HG03342 (cell line): ENCODE measurements at regions not wholly inside any gene's neighbourhood (a gene's known extent, or its start where the extent isn't known, plus 50 kb on each side); places are given as distances from the start of the nearest gene placed in this dataset.
"Not testable (repeated sequence)": the region's sequence is repeated elsewhere in the genome, so short reads cannot be mapped to it uniquely, and the experiment has no call there.

Experiments
- ATAC-seq: cut with Tn5 transposase; IDR thresholded peaks from one replicate; pipeline ENCODE4 v1.9.1; 2021; ENCODE audit warnings: mild to moderate bottlenecking, moderate library complexity; ENCODE audit not compliant: unreplicated experiment

- ATAC-seq = no peak
Measured at GRCh38 chr1:25009671-25010262, 79.7 kb upstream of the RUNX3 start.

DNA sequence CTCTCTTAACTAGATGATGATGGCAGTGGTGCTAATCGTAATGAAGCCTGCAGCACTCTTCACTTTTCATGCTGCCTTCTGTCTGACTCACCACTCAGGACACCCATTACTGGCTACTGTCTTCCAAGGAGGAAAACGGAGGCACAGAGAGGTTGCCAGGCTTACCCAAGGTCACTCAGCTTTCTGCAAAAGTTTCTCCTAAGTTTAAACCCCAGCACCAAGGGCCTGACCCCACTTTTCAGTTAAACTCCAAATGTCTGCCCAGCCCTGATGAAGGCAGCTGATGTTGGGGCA is 78.1 kb upstream of the RUNX3 start:
- ATAC-seq = no peak

DNA sequence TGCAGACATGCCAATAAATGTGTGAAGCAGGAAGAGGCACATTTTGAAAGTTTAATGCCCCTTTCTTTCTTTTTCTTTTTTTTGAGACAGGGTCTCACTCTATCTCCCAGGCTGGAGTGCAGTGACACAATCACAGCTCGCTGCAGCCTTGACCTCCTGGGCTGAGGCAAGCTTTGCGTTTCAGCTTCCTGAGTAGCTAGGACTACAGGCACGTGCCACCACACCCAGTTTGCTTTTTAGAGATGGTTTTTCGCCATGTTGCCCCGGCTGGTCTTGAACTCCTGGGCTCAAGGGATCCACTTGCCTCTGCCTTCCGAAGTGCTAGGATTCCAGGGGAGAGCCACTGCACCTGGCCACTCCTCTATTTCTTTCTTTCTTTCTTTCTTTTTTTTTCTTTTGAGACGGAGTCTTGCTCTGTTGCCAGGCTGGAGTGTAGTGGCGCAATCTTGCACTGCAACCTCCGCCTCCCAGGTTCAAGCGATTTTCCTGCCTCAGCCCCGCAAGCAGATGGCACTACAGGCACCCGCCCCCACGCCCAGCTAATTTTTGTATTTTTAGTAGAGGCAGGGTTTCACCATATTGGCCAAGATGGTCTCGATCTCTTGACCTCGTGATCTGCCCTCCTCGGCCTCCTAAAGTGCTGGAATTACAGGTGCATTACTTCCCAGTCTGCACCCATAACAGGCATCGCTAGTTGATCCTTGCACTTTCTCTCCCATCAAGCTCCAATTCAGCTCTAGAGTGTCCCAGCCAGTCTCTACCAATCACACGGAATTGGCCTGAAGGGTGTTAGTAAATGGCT is 77.5 kb upstream of the RUNX3 start:
- not testable (repeated sequence) for ATAC-seq

DNA sequence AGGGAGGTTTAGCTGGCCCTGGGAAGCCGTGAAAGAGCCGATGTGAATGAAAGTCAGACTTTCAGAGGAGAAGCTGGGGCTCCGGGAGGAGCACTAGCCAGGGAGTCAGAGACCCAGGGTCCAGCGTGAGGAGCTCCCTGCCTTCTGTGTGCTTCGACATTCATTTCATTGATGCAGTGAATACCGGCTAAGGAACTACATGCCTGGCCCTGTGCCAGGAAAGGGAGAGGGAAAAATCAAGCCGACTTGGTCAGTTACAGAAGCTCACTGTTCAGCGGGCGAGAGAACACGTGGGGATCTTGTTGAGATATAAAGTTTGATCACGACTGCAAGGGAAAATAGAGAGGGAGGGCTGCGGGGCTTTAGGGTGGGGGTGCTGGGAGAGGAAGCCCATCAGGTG is 76.7 kb upstream of the RUNX3 start:
- ATAC-seq = no peak

DNA sequence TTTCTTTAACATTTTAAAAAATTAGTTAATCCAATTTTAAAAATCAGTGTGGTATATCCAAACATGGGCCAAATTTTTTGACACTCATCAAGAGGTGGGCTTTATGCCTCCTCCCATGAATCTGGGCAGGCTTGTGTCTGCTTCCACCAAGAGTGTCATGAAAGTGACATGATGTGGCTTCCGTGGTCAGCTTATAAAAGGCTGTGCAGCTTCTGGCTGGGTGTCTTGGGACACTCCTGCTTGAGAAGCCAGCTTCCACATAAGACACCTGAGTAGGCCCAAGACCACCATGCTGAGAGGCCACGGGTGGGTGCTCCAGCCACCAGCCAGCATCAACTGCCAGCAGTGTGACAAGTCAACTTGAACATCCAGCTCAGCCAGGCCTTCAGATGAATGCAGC is 74.3 kb upstream of the RUNX3 start:
- ATAC-seq = no peak

- ATAC-seq = no peak
Measured at GRCh38 chr1:25003457-25004190, 73.5 kb upstream of the RUNX3 start.

DNA sequence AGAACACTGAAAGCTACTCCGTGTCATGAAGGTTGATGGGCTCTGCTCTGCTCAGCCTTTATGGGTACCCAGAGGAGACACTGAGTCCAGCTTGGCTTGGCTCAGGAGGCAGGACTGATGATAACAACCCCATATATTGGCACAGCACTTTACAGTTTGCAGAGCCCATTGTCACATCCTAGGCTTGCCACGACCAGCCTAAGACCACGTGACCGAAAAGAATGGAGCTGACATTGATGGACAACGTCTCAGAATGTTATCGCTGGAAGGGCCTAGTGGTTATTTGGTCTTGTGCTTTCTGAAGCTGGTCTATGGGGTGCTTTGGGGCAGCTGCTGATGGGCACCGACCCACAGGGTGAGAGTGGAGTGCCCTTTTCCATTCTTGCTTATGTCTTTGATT is 72.9 kb upstream of the RUNX3 start:
- ATAC-seq = no peak

- ATAC-seq = no peak
Measured at GRCh38 chr1:25001125-25001915, 71.2 kb upstream of the RUNX3 start.

DNA sequence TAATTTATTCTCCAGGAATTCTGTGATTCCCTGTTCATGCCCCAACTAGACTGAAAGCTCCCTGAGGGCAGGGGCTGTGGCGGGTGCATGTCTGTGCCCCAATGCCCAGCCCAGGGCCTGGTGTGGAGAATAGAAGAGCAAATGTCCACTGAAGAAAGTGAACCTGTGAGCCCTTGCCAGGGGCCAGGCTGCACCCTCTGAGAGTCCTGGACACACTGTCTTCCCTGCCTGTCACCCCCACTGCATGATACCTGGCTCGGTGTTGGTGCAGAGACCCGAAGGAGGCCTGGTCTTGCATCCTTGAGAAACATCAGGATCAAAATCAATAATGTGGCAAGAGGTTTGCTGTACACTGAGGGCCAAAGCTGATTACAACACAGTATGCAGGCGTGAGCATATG is 69.8 kb upstream of the RUNX3 start:
- ATAC-seq = no peak

DNA sequence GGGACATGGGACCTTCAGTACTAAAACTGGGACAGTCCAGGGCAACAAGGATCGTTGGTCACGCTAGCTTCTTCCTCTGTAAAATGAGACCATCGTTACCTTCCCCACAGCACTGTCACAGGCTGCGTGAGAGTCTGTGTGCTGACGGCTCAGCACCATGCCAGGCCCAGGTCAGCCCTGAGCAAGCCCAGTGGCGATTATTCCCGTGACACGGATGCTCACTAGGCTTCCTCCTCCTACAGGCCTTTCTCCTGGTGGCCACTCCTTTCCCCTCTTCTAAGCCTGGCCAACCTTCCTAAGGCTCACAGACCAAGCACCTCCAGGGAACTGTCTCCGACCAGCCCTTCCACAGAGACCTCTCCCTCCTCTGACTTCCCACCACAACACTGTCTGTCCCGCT is 69.3 kb upstream of the RUNX3 start:
- no peak for ATAC-seq

- no peak for ATAC-seq
Measured at GRCh38 chr1:24998563-24999245, 68.6 kb upstream of the RUNX3 start.

DNA sequence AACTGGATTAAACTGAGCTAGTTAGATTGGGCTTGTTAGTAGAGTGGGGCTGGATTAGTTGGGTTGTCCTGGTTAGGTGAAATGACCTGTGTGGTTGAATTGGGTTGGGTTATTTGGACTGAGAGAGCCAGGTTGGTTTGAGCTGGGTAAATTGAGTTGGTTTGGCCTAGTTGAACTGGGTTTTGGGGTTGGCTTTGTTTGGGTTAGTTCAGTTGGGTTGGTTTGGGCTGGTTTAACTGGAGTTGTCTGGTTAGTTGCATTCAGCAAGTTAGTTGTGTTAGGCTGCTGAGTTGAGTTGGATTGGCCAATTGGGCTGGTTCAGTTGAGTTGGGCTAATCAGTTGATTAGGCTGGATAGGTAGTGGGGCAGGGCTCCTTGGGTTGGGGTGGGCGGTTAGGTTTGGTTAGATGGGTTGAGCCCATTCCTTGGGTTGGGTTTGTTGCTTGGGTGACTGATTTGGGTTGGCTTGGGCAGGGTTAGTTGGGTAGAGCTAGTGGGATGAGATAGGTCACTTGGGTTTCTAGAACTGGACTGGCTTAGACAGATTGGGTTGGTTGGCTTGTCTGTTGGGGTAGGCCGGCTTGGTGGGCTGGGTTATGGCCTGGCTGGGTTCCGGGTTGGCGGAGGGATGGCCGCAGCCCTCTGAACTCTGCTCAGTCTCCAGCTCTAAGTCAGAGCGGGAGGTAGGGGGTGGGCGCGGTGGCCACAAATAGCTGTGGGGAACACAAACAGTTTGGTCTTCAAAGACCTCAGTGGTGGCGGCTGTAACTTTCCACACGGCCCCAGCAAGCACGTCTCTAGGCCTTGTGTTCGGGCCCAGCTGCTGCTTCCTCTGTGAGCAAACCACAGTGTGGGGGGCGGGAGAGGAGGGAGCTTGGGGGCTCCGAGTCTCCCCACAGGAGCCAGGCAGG is 67.2 kb upstream of the RUNX3 start:
- no peak for ATAC-seq

DNA sequence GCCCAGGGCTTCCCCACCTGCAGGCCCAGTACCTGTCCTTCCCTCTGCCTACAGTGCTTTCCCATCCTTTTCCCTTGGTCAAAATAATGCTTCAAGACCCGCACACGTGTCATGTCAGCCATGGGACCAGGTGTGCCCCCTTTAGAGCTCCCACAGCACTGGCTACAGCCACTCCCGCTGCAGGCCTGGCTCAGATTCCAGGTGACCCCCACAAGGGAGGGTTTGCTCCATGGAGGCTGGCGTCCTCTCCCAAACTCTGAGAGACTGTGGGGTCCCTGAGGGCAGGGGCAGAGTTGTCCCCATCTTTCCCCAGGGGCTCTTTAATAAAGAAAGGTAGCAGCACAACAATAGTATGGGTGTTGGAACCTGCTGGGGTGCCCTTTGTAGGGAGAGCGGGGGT is 66.4 kb upstream of the RUNX3 start:
- ATAC-seq = no peak

GRCh38 chr1:24995661-24996060 is 65.6 kb upstream of the RUNX3 start:
- no peak for ATAC-seq

DNA sequence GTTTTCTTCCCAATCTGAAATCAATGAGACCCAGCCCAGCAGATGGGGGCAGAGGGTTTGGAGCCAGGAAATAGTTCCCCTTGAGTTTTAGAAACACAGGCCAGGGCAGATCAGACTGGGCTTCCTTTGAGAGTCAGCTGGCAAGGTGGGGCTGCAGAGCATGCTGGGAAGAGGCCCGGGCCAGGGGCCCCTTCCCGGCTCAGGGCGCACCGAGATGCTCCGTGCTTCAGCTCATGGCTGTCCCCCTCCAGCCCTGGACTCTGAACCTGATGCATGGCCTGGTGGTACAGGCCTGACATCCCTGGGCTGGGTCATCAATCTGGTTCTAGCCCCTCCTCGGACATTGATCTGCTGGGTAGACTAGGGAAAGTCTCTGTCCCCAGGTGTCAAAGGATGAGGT is 65.1 kb upstream of the RUNX3 start:
- no peak for ATAC-seq

GRCh38 chr1:24993871-24994580 is 64.0 kb upstream of the RUNX3 start:
- ATAC-seq = no peak

GRCh38 chr1:24992761-24993211 is 62.7 kb upstream of the RUNX3 start:
- ATAC-seq = no peak

DNA sequence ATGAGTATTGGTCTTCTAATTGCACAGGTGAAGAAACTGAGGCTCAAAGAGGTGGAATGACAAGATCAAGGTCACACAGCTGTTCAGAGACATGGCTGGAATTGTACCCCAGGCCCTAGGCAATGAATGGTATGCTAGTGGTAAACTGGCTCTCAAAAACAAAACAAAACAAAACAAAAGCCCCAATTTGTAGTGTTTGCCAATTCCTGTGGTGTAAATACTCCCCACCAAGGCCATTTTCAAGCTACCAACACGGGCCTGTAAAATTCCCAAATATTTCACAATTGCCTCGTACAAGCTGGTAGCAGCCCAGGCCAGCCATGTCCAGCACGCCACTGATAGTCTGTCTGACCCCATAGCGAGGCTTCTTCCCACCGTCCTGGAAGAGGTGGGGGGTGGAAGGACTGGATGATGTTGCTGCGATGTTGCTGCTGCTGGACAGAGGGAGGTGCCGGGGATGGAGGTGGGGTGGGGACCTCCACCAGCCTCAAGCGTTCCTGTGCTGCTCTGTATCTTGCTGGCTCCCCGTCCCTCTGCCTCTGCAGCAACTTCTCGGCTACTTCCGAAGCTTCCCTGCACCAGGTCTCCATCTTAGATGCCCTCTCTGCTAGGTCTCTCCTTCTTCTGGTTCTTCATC is 62.2 kb upstream of the RUNX3 start:
- no peak for ATAC-seq

DNA sequence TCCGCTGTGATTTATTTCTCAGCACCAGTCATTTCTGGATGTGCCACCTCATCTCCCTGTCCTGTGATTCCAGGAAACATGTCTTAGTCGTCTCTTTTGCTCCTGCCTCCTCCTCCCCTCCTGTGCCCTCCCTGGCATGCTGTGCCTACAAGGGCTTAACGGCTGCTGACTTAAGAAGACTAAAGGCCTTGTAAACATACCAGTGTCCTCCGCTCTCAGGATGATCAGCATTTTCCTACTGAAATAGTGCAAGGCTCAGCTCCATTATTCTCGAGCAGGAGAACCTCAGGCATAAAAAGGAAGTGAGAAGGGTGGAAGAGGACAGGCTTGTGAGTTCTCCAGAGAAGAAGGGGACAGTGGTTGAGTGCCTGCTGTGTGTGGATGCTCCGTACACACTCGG is 61.6 kb upstream of the RUNX3 start:
- no peak for ATAC-seq
